ENCODE measurements at regions not wholly inside any gene's neighbourhood (a gene's known extent, or its start where the extent isn't known, plus 50 kb on each side); places are given as distances from the start of the nearest gene placed in this dataset.

GRCh38 chr4:55251342-55251741 lies 94.7 kb upstream of the SRD5A3 start:
- 52 to 63% methylated on average over 3 to 4 of the region's 4 CpGs for WGBS, 2 experiments (ENCODE audit: insufficient coverage in 2 of 2)
- Histone ChIP-seq H3K4me1 (ENCODE audit: control insufficient read depth, insufficient read depth, low read length, poor library complexity, severe bottlenecking) (peaks cover 32% of the 10 kb centered on the region), H3K9me3 (ENCODE audit: control insufficient read depth, low read length) (no peaks in the 10 kb centered on the region), H3K27ac (ENCODE audit: low read depth, low read length, severe bottlenecking) (peak overlapping the region; percentile 55), H3K36me3 (ENCODE audit: control insufficient read depth, insufficient read depth, low read length) (no peaks in the 10 kb centered on the region), H3K4me3 (ENCODE audit: extremely low read depth, insufficient read depth, low read length, poor library complexity, severe bottlenecking) (no peak overlapping the region)

DNA sequence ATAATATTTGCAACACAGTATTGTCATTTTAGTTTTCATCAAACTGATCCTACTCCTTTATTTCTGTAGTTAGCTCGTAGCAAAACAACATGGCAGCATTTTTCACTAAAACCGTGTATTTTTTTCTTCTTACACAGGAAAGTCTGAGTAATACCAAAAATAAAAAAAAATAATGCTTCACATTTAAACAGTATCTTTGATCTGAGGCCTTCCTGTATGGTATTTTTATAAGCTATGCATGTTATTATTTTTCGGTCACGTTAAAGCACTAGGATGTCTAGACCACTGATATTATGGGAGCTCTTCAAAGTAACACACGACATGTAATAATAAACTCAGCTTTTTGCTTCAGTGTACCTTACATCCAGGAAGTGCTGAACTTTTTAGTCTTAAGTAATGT lies 94.1 kb upstream of the SRD5A3 start:
- Histone ChIP-seq H3K36me3 (ENCODE audit: control insufficient read depth, insufficient read depth, low read length) (no peaks in the 10 kb centered on the region), H3K27ac (ENCODE audit: low read depth, low read length, severe bottlenecking) (no peak overlapping the region), H3K4me3 (ENCODE audit: extremely low read depth, insufficient read depth, low read length, poor library complexity, severe bottlenecking) (no peak overlapping the region), H3K4me1 (ENCODE audit: control insufficient read depth, insufficient read depth, low read length, poor library complexity, severe bottlenecking) (peaks cover 32% of the 10 kb centered on the region), H3K9me3 (ENCODE audit: control insufficient read depth, low read length) (no peaks in the 10 kb centered on the region)
- 81% methylated on average over 5 of the region's 5 CpGs; no CpG with 5 or more reads in 1 of the 2 experiments for WGBS, 2 experiments (ENCODE audit: insufficient coverage in 2 of 2)

GRCh38 chr4:55253948-55254593 lies 92.0 kb upstream of the SRD5A3 start:
- Histone ChIP-seq H3K27ac (ENCODE audit: low read depth, low read length, severe bottlenecking) (peak overlapping the region; percentile 91), H3K4me1 (ENCODE audit: control insufficient read depth, insufficient read depth, low read length, poor library complexity, severe bottlenecking) (peaks cover 37% of the 10 kb centered on the region), H3K36me3 (ENCODE audit: control insufficient read depth, insufficient read depth, low read length) (no peaks in the 10 kb centered on the region), H3K9me3 (ENCODE audit: control insufficient read depth, low read length) (no peaks in the 10 kb centered on the region), H3K4me3 (ENCODE audit: extremely low read depth, insufficient read depth, low read length, poor library complexity, severe bottlenecking) (no peak overlapping the region)
- 44 to 61% methylated on average over 3 of the region's 8 CpGs for WGBS, 2 experiments (ENCODE audit: insufficient coverage in 2 of 2)

- no peaks in the 10 kb centered on the region for H3K9me3 ChIP-seq (ENCODE audit: control insufficient read depth, low read length)
- no peaks in the 10 kb centered on the region for H3K36me3 ChIP-seq (ENCODE audit: control insufficient read depth, insufficient read depth, low read length)
- H3K4me1 ChIP-seq (ENCODE audit: control insufficient read depth, insufficient read depth, low read length, poor library complexity, severe bottlenecking), result peaks cover 37% of the 10 kb centered on the region
- H3K4me3 ChIP-seq (ENCODE audit: extremely low read depth, insufficient read depth, low read length, poor library complexity, severe bottlenecking), result no peak overlapping the region
- no CpG with 5 or more reads among the region's 1 CpG for whole genome bisulfite sequencing, 2 experiments (ENCODE audit: insufficient coverage in 2 of 2)
- peak overlapping the region; percentile 91 for H3K27ac ChIP-seq (ENCODE audit: low read depth, low read length, severe bottlenecking)
Measured at GRCh38 chr4:55255179-55255578, 90.9 kb upstream of the SRD5A3 start.

- Histone ChIP-seq H3K9me3 (ENCODE audit: control insufficient read depth, low read length) (no peaks in the 10 kb centered on the region), H3K4me1 (ENCODE audit: control insufficient read depth, insufficient read depth, low read length, poor library complexity, severe bottlenecking) (peaks cover 34% of the 10 kb centered on the region), H3K4me3 (ENCODE audit: extremely low read depth, insufficient read depth, low read length, poor library complexity, severe bottlenecking) (no peak overlapping the region), H3K27ac (ENCODE audit: low read depth, low read length, severe bottlenecking) (peak overlapping the region; percentile 91), H3K36me3 (ENCODE audit: control insufficient read depth, insufficient read depth, low read length) (no peaks in the 10 kb centered on the region)
- WGBS, 2 experiments (ENCODE audit: insufficient coverage in 2 of 2), result 17% methylated on average over 3 of the region's 6 CpGs; no CpG with 5 or more reads in 1 of the 2 experiments
Measured at GRCh38 chr4:55256787-55257186, 89.3 kb upstream of the SRD5A3 start.

GRCh38 chr4:55258152-55258865 lies 87.7 kb upstream of the SRD5A3 start:
- Histone ChIP-seq H3K36me3 (ENCODE audit: control insufficient read depth, insufficient read depth, low read length) (no peaks in the 10 kb centered on the region), H3K4me1 (ENCODE audit: control insufficient read depth, insufficient read depth, low read length, poor library complexity, severe bottlenecking) (peaks cover 34% of the 10 kb centered on the region), H3K9me3 (ENCODE audit: control insufficient read depth, low read length) (no peaks in the 10 kb centered on the region), H3K4me3 (ENCODE audit: extremely low read depth, insufficient read depth, low read length, poor library complexity, severe bottlenecking) (no peak overlapping the region), H3K27ac (ENCODE audit: low read depth, low read length, severe bottlenecking) (peak overlapping the region; percentile 41)
- WGBS, 2 experiments (ENCODE audit: insufficient coverage in 2 of 2), result 73 to 93% methylated on average over 2 of the region's 5 CpGs

- Histone ChIP-seq H3K36me3 (ENCODE audit: control insufficient read depth, insufficient read depth, low read length) (no peaks in the 10 kb centered on the region), H3K4me1 (ENCODE audit: control insufficient read depth, insufficient read depth, low read length, poor library complexity, severe bottlenecking) (peaks cover 25% of the 10 kb centered on the region), H3K9me3 (ENCODE audit: control insufficient read depth, low read length) (no peaks in the 10 kb centered on the region), H3K27ac (ENCODE audit: low read depth, low read length, severe bottlenecking) (no peak overlapping the region), H3K4me3 (ENCODE audit: extremely low read depth, insufficient read depth, low read length, poor library complexity, severe bottlenecking) (no peak overlapping the region)
- WGBS, 2 experiments (ENCODE audit: insufficient coverage in 2 of 2), result 93% methylated on average over 2 of the region's 3 CpGs; no CpG with 5 or more reads in 1 of the 2 experiments
Measured at GRCh38 chr4:55259294-55259693, 86.7 kb upstream of the SRD5A3 start.

DNA sequence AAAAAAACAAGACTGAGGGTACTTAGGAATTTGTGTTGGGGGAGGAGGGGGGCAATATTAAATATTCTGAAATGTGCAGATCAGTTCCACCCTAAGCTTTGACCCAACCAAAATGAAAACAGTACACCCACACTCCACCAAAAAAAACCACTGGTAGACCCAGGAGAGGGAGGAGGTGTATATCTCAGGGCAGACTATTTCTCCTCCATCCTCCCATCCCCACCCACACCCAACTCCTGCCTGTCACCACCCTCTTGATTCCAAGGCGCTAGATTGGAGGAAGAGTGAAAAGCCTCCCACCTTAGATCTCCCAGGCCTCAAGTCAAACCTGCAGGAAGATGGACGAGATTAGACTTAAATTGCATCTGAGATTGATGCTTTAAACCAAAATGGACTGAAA lies 76.6 kb upstream of the SRD5A3 start:
- H3K9me3 ChIP-seq (ENCODE audit: control insufficient read depth, low read length), result no peaks in the 10 kb centered on the region
- WGBS, 2 experiments (ENCODE audit: insufficient coverage in 2 of 2), result 50 to 88% methylated on average over 1 of the region's 2 CpGs
- peaks cover 6% of the 10 kb centered on the region for H3K4me1 ChIP-seq (ENCODE audit: control insufficient read depth, insufficient read depth, low read length, poor library complexity, severe bottlenecking)

DNA sequence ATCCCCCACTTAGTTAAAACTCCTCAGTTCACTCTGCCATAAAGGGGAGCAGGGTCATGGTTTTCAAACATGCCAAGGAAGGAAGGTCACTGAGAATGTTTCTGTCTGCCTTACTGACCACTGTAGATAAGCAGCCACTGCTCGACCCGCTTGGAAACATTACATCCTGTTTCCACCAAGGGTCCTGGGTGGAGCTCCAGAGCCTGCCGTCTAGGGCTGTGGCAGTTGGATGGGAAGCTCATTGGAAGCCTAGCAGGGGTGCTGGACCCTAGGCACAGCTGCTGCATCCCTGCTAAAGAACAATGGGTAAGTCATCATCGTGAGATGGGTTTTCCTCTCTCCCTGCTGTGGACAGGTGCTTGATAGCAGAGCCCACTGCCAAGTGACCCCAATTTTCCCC lies 76.0 kb upstream of the SRD5A3 start:
- WGBS, 2 experiments (ENCODE audit: insufficient coverage in 2 of 2), result 71 to 93% methylated on average over 2 to 3 of the region's 4 CpGs
- H3K9me3 ChIP-seq (ENCODE audit: control insufficient read depth, low read length), result no peaks in the 10 kb centered on the region
- no peaks in the 10 kb centered on the region for H3K36me3 ChIP-seq (ENCODE audit: control insufficient read depth, insufficient read depth, low read length)
- no peak overlapping the region for H3K4me3 ChIP-seq (ENCODE audit: extremely low read depth, insufficient read depth, low read length, poor library complexity, severe bottlenecking)
- no peak overlapping the region for H3K27ac ChIP-seq (ENCODE audit: low read depth, low read length, severe bottlenecking)
- H3K4me1 ChIP-seq (ENCODE audit: control insufficient read depth, insufficient read depth, low read length, poor library complexity, severe bottlenecking), result peaks cover 6% of the 10 kb centered on the region

More for the DNA sequence above, 76.6 kb upstream of the SRD5A3 start:
- Histone ChIP-seq H3K4me3 (ENCODE audit: extremely low read depth, insufficient read depth, low read length, poor library complexity, severe bottlenecking) (no peak overlapping the region), H3K36me3 (ENCODE audit: control insufficient read depth, insufficient read depth, low read length) (no peaks in the 10 kb centered on the region), H3K27ac (ENCODE audit: low read depth, low read length, severe bottlenecking) (no peak overlapping the region)

DNA sequence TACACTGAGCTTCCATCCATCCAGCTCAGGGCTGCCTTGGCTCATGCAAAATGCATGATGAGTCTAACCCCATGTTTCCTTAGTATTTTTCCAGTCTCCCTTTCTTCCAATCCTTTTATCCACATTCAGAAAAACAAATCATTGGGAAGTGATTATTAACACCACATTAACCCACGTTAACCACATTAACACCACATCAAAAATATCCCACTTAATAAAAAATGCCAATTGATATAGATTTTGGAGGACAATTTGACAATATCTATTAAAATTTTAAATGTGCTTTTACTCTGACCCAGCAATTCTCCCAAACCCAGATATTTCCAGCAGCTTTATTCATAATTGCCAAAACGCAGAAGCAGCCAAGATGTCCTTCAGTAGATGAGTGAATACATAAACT lies 75.6 kb upstream of the SRD5A3 start:
- H3K27ac ChIP-seq (ENCODE audit: low read depth, low read length, severe bottlenecking), result no peak overlapping the region
- 89% methylated on average over 1 of the region's 2 CpGs; no CpG with 5 or more reads in 1 of the 2 experiments for WGBS, 2 experiments (ENCODE audit: insufficient coverage in 2 of 2)
- H3K36me3 ChIP-seq (ENCODE audit: control insufficient read depth, insufficient read depth, low read length), result no peaks in the 10 kb centered on the region
- H3K4me1 ChIP-seq (ENCODE audit: control insufficient read depth, insufficient read depth, low read length, poor library complexity, severe bottlenecking), result peaks cover 6% of the 10 kb centered on the region
- no peak overlapping the region for H3K4me3 ChIP-seq (ENCODE audit: extremely low read depth, insufficient read depth, low read length, poor library complexity, severe bottlenecking)
- H3K9me3 ChIP-seq (ENCODE audit: control insufficient read depth, low read length), result no peaks in the 10 kb centered on the region

- peaks cover 6% of the 10 kb centered on the region for H3K4me1 ChIP-seq (ENCODE audit: control insufficient read depth, insufficient read depth, low read length, poor library complexity, severe bottlenecking)
- no CpG with 5 or more reads among the region's 2 CpGs for WGBS, 2 experiments (ENCODE audit: insufficient coverage in 2 of 2)
- no peaks in the 10 kb centered on the region for H3K9me3 ChIP-seq (ENCODE audit: control insufficient read depth, low read length)
- H3K36me3 ChIP-seq (ENCODE audit: control insufficient read depth, insufficient read depth, low read length), result no peaks in the 10 kb centered on the region
- no peak overlapping the region for H3K27ac ChIP-seq (ENCODE audit: low read depth, low read length, severe bottlenecking)
- no peak overlapping the region for H3K4me3 ChIP-seq (ENCODE audit: extremely low read depth, insufficient read depth, low read length, poor library complexity, severe bottlenecking)
Measured at GRCh38 chr4:55272102-55272501, 73.9 kb upstream of the SRD5A3 start.

Data from mesodermal cell (in vitro differentiated cells).